ENCODE measurements at regions not wholly inside any gene's neighbourhood (a gene's known extent, or its start where the extent isn't known, plus 50 kb on each side); places are given as distances from the start of the nearest gene placed in this dataset.

DNA sequence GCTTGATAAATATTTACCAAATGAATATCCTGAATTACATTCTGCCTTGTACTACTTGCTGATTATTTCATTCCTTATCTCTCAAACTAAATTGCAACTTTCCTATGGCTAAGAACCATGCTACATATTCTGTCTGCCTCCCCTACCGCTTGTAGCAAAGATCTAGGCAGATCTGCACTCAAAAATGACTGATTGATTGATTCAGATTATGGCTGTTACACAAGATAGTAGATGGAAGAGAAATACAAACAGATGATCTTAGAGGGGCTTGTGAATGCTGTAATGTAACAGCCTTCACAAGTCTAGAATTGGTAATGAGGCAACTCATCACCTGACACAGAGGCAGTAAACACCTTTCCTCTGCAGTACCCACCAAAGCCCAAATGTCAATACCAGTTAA, 446.1 kb downstream of the PRELID2 start:
- DNase-seq (ENCODE audit: low read depth), result no peak
- TF ChIP-seq, protein P1, sequence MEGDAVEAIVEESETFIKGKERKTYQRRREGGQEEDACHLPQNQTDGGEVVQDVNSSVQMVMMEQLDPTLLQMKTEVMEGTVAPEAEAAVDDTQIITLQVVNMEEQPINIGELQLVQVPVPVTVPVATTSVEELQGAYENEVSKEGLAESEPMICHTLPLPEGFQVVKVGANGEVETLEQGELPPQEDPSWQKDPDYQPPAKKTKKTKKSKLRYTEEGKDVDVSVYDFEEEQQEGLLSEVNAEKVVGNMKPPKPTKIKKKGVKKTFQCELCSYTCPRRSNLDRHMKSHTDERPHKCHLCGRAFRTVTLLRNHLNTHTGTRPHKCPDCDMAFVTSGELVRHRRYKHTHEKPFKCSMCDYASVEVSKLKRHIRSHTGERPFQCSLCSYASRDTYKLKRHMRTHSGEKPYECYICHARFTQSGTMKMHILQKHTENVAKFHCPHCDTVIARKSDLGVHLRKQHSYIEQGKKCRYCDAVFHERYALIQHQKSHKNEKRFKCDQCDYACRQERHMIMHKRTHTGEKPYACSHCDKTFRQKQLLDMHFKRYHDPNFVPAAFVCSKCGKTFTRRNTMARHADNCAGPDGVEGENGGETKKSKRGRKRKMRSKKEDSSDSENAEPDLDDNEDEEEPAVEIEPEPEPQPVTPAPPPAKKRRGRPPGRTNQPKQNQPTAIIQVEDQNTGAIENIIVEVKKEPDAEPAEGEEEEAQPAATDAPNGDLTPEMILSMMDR (IDR thresholded peaks at IDR 0.05; ENCODE audit: insufficient read depth, low read length), result no peak
- no peak overlapping the region for H3K4me3 ChIP-seq (ENCODE audit: low read depth, low read length)

DNA sequence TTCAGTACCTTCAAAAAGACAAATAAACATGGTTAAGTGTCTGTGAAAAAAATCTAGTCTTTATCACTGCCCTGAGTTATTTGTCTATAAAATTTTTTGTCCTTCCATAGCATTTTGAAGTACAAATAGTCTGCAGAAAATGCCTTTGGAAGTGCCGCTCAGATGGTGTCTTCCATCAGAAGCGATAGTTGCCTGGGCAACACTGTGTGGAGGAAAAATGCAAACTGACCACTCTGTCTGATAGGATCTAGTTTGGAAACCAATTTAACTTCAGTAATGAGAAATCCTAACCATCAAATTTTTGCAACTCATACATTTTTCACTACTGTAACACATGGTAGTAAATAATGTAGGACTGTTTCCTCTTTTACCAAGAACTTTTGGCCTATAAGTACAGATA, 449.9 kb downstream of the PRELID2 start:
- no peak for DNase-seq (ENCODE audit: low read depth)
- TF ChIP-seq, protein P1 (IDR thresholded peaks at IDR 0.05; ENCODE audit: insufficient read depth, low read length), result no peak
- H3K4me3 ChIP-seq (ENCODE audit: low read depth, low read length), result no peak overlapping the region

DNA sequence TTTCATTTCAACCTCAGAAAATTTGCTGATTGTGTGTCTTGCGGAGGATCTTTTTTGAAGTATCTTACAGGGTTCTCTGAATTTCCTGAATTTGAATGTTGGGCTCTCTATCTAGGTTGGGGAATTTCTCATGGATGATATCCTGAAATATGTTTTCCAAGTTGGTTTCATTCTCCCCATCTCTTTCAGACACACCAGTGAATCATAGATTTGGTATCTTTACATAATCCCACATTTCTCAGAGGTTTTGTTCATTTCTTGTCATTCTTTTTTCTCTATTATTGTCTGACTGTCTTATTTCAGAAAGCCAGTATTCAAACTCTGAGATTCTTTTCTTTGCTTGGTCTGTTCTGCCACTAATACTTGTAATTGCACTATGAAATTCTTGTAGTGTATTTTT, 456.9 kb downstream of the PRELID2 start:
- TF ChIP-seq, protein P1 (IDR thresholded peaks at IDR 0.05; ENCODE audit: insufficient read depth, low read length), result no peak
- peak; percentile 18 for DNase-seq (ENCODE audit: low read depth)
- H3K4me3 ChIP-seq (ENCODE audit: low read depth, low read length), result no peak overlapping the region

DNA sequence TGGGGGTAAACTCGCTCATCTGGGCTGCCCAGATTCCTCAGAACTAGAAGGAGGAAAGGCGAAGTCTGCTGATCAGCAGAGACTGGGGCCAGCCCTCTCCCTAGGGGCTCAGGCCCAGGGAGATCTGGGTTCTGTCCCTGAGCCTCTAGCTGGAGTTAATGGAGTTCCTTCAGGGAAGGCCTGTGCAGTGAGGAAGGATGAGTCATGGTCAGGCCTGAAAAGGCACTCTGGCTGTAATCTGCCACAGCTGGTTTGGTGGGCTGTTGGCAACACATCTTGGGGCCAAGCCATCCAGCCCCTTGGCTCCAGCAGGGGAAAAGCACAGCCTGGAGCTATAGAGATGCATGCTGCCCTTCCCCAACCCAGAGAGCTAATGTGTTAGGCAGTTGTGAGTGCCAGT, 459.6 kb downstream of the PRELID2 start:
- H3K4me3 ChIP-seq (ENCODE audit: low read depth, low read length), result no peak overlapping the region
- no peak for DNase-seq (ENCODE audit: low read depth)
- TF ChIP-seq, protein P1 (IDR thresholded peaks at IDR 0.05; ENCODE audit: insufficient read depth, low read length), result no peak

DNA sequence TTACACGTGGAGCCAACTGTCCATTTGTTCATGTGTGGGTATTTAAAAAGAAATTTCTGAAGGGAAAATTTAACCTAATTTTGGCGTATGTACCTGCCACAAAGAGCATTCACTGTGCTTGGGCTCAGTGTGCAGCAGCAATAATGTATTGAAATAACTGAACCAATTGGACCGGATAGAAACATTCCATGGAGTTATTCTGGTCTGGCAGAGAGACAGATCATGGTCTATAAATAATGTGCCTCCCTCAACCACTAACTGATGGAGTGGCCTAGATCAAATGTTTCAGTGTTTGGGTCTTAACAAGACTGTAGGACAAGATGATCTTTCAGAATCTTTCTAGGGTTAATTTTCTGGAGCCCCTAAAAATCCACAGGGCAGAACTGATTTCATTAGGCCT, 469.7 kb downstream of the PRELID2 start:
- H3K4me3 ChIP-seq (ENCODE audit: low read depth, low read length), result no peak overlapping the region
- TF ChIP-seq, protein P1 (IDR thresholded peaks at IDR 0.05; ENCODE audit: insufficient read depth, low read length), result no peak
- no peak for DNase-seq (ENCODE audit: low read depth)

DNA sequence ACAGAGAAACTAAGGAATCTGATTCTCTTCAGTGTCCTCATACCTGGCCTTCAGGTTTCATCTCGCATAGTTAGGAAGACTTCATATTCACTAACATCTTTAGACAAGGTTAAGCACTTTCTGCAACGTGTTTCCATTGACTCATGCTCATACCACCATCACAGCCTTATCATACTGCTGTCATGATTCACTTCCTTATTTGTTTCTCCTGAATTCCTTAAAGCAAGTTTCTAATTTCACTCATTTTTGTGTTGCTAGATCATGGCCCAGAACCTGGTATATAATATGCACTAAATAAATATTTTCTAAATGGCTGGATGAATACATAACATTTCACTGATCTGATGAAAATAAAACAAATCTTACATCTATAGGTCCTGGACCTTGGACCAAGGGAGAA, 472.9 kb downstream of the PRELID2 start:
- peak; percentile 91 for DNase-seq (ENCODE audit: low read depth)
- no peak overlapping the region for H3K4me3 ChIP-seq (ENCODE audit: low read depth, low read length)
- TF ChIP-seq, protein P1 (IDR thresholded peaks at IDR 0.05; ENCODE audit: insufficient read depth, low read length), result no peak

DNA sequence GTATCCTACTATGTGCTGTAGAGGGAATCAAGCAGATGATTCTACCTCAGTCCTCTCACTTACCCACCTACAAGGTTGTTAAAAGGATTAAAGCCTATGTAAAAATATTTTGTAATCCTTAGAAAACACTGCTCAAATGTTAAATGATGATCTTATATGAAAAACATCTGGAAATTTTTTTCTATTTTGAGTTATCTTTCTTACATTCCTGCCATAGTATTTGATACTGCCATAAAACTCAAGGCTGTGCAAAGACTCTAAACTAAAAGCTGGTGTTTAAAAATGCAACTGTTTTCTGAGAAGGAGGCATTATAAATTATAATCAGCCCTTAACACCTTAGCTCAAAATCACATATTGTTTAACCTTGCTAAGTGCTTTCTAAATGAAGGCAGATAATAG, 474.2 kb downstream of the PRELID2 start:
- H3K4me3 ChIP-seq (ENCODE audit: low read depth, low read length), result no peak overlapping the region
- TF ChIP-seq, protein P1 (IDR thresholded peaks at IDR 0.05; ENCODE audit: insufficient read depth, low read length), result no peak
- DNase-seq (ENCODE audit: low read depth), result peak; percentile 64
